ENCODE measurements at regions not wholly inside any gene's neighbourhood (a gene's known extent, or its start where the extent isn't known, plus 50 kb on each side); places are given as distances from the start of the nearest gene placed in this dataset.

- TF ChIP-seq POLR2A (IDR thresholded peaks at IDR 0.05; ENCODE audit: low read length) (no peak), GATA1 (IDR thresholded peaks at IDR 0.05; ENCODE audit: low read depth, low read length) (no peak)
Measured at GRCh38 chr18:46279673-46280072, 175.5 kb downstream of the HAUS1 start.

Measured in erythroblast (primary cell).